Smooth muscle cell of the brain vasculature (primary cell): ENCODE measurements at regions not wholly inside any gene's neighbourhood (a gene's known extent, or its start where the extent isn't known, plus 50 kb on each side); places are given as distances from the start of the nearest gene placed in this dataset.
"Not testable (repeated sequence)": the region's sequence is repeated elsewhere in the genome, so short reads cannot be mapped to it uniquely, and the experiment has no call there.

ENCODE experiments used
- DNase-seq: peaks from one replicate; pipeline ENCODE4 v3.0.0-alpha.2; 2012; ENCODE audit warnings: low read depth, low spot score

DNA sequence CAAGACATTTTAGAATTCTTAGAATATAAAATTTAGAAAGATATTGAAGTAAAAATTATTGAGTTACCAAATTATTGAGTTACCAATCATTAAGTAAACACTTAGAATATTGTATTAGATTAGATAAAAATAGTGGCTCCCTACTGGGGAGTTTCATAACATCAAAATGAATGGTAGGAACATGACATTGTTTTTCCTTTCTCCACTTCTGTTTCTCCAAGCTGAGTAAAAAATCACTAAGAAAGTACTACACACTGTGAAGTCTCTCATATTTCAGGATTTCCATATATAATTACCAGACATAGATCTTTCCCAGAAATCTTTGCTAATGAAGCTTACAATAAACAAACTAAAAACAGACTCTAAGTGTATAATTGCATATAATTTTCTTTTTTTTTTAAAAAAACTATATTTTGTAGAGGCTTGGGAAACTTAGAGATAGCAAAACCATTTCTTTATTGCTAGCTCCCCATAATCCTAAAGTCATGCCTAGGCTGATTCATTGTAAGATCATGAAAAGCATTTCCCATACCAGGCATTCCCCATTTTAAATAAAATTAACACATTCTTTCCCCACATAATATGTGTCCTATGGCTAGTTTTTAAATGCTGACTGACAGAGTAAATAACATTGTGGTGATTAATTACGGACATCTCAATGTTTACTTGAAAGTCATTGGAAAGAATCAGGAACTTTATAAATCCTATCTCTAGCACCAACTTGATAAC is 1408.7 kb upstream of the GOT2 start:
- no peak for DNase-seq

DNA sequence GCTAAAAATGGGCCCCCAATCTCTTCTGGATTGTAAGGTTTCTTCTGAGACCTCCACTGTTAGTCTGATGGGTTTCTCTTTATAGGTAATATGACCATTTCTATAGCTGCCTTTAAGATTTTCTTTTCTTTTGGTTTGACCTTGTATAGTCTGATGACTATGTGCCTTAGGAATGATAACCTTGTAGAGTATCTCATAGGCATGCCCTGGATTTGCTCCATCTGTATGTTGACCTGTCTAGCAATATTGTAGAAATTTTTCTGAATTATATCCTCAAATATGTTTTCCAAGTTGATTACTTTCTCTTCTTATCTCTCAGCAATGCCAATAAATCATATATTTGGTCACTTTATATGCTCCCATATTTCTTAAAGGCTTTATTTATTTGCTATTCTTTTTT is 1403.8 kb upstream of the GOT2 start:
- DNase-seq: no peak

DNA sequence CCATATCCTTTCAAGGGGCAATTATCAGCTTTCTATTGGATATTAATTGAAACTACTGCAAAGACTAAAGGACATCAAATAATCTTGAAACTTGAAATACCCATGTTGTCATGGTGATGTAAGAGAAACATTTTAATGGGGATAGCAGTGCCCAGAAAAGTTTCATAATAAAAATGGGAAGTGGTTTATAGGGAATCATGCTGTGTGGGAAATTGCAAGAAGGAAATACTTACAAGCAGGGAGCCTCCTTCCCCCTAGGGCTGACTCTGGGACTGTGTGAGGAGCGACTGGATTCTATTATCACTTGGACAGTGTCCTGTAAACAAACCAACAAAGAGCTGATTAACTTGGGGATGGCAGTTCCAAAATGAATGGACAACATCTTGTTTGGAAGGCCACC is 1393.1 kb upstream of the GOT2 start:
- DNase-seq: no peak

DNA sequence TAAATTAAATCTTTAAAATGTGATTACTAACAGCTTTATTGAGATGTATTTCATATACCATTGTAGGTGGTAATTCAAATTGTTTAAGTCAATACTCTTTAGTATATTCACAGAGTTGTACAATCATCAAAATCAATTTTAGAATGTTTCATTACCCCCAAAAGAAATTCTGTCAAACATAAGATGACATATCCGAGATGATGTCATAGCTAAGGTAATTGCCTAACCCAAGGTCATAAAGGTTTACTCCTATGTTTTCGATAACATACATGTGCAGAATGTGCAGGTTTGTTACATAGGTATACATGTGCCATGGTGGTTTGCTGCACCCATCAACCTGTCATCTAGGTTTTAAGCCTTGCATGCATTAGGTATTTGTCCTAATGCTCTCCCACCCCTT is 1392.0 kb upstream of the GOT2 start:
- DNase-seq: not testable (repeated sequence)

DNA sequence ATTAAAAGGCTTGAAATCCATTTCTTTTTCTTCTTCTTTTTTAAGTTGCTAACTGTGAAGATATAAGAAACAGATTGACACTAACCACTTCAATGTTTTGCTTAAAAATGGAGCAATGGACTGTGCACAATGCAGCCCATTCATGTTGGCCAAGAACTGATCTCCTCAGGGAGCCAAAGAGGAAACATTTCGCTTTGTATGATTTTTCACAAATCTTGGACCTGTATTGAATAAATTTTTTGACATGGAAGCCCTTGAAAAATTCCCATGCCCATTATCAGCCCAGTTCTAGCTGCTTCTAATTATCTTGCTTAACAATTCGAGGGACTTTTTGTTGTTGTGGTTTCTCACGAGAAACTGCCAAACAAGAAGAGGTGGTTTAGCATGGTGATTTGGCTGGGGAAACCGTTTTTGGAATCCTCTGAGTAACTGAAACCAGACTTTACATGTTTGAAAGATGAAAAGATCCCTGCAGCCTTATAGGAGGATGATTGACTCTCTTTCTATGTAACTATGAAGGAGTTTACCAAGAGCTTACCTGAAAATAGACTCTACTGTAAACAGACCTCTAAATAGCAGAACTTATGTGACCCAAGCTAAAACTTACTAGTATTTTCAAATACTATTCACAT is 1389.4 kb upstream of the GOT2 start:
- DNase-seq: no peak

DNA sequence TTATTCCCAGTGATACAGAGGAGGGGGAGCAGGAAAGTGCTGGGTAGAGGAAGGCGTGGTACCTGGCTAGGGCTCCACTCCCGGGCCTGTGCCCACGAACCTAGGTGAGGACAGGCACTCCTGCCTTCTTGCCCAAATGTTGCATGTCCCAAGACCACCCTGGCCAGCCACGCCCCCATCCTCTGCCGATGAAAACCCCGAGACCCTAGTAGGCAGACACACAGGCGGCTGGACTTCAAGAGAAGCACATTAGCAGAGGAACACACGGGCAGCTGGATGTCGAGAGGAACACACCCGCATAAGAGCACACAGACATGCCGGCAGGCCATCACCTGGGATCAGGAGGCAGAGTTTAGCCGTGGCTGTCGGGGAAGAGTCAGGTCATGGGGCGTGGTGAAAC is 1386.5 kb upstream of the GOT2 start:
- DNase-seq: no peak

DNA sequence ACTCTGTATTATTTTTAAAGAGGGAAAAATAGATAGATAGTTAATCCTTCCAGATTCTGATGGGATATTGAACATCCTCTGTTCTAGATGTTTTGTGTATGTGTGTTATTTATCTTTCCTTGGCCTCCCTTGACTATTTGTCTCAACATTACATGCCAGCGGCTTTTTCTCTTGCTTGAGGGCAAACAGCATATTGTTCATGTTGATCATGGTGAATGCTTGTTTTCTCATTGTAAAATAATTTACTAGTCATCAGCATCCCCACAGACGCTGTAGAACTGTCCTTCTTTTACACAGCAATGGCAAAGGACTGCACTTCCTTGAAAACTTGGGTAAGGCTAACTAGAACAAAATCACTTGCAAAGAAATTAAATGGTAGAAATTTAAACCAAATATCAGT is 1376.4 kb upstream of the GOT2 start:
- DNase-seq: no peak

DNA sequence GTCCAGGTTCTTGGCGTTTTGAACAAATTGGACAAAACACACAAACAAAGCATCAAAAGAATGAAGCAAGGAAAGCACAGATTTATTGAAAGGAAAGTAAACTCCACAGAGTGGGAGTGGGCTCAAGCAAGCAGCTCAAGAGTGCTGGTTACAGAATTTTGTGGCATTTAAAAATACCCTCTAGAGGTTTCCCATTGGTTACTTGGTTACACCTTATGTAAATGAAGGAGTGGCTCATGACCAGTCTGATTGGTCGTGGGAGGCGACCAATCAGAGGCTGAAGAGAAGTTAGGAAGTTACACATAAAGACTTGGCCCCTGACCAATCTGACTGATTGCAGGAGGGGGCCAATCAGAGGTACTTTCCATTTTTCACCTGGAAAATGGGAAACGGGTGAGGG is 1373.8 kb upstream of the GOT2 start:
- no peak for DNase-seq

DNA sequence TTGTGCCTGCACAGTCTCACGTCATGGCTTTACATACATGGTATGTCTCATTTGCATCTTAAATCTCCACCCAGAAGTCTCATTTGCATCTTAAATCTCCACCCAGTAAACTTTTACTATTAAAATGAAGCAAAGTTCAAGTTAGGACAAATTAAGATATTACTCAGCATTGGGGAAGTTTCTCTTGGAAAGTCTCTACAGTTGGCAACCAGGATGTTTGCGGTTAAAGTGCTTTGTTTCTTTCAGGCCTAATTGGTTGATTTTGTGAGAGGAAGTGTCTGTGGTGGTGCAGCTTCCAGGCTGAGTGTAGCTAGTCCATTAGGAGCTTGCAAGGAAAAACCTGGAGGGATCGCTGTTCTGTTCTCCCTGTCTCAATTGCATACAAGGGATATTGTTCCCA is 1373.3 kb upstream of the GOT2 start:
- no peak for DNase-seq

DNA sequence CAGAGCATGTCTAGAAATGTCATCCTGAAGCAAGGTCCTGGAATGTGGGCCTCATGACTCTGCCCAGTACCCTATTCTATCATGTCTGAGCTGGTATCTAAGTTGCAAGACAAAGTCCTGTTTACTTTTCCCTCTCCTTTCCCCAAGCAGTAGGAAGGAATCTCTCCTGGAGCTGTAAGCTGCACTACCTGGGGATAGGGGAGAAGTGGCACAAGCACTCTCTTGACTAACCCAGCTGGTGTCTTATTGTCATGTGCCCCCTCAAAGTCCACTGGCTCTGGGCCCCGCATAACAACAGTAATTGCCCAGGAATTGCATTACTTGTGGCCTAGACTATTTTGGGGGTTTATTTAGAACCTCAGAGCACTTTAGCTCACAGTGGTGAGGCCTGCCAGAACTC is 1366.3 kb upstream of the GOT2 start:
- no peak for DNase-seq

DNA sequence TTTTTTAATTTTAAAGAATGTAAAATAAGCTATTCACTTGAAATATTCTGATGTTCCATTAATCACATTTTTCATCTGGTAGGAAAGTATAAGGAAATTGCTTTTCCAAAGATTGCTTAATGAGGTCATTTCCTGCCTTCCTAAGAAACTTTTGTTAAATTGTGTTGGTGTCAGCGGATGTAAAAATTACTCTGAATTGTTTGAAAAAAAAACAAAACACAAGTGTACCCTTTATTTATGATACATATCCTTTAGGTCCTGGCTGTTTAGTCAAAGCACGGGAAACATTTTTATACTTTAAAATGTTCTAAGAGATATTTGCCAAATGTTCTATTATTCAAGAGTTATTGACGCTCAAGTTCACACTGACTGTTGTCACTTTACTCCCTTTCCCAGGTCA is 1357.4 kb upstream of the GOT2 start:
- DNase-seq: no peak

DNA sequence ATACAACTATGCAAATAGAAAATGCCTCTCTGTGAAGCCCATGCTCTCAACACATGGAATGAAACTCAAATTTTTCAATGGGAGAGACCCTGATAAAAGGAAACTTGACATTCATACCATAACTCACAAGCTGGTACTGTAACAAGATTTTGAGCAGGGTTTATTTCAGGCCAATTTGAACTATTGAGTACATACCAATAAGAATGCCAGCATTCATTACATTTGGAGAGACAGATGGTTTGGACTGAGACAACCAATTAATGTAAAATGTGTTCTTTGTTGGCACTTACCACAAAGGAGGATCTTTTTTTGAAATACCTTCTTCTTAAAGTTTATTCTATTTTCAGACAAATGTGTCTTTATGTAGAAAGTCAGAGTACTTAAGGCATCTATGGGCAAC is 1357.0 kb upstream of the GOT2 start:
- no peak for DNase-seq

DNA sequence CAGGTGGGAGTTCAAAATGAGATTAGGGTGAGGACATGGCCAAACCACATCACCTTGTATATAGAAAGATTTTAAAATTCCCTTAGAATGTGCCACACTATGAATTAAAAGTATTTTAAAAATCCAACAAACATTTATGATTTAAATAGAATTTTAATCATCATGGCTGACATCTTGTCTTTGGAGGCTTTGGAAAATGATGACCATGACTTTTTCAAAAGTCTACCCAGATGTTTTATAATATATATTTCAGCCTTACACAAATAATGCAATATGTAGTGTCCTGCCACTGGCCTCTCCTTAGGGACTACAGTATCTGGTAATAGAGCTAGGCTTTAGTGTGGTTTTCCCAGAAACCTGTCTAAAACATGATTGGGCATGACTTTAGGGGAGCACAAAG is 1353.4 kb upstream of the GOT2 start:
- DNase-seq: no peak

DNA sequence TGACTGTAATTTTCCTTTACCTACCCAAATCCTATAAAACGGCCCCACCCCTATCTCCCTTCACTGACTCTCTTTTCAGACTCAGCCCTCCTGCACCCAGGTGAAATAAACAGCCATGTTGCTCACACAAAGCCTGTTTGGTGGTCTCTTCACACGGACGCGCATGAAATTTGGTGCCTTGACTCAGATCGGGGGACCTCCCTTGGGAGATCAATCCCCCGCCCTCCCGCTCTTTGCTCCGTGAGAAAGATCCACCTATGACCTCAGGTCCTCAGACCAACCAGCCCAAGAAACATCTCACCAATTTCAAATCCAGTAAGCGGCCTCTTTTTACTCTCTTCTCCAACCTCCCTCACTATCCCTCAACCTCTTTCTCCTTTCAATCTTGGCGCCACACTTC is 1344.7 kb upstream of the GOT2 start:
- DNase-seq: not testable (repeated sequence)

DNA sequence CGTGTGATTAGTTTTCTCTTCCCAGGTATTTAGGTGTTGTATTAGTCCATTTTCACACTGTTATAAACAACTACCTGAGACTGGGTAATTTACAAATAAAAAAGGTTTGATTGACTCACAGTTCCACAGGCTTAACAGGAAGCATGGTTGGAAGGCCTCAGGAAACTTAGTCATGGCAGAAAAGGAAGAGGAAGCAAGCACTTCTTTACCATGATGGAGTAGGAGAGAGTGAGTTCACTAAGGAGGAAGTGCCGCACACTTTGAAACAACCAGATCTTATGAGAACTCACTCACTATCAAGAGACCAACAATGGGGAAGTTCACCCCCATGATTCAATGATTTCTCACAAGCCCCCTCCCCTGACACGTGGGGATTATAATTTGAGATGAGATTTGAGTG is 1343.7 kb upstream of the GOT2 start:
- DNase-seq: no peak

DNA sequence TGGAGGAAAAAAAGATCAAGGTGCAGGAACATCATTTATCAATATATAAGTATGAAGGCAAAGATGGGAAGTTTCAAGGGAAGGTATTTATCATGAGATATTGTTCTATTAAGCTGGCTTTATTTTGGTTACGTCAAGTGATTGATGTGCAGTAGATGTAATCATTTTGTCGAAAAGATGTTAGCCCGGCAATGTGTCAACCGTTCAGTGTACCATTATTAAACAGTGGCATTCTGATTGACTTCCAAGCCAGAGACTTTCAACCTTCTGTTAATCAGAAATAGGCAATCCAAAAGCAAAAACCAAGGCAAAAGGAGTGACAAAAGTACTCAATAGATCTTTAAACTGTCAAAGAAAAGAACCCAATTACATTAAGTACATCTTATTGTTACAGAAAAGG is 1340.3 kb upstream of the GOT2 start:
- DNase-seq: no peak

DNA sequence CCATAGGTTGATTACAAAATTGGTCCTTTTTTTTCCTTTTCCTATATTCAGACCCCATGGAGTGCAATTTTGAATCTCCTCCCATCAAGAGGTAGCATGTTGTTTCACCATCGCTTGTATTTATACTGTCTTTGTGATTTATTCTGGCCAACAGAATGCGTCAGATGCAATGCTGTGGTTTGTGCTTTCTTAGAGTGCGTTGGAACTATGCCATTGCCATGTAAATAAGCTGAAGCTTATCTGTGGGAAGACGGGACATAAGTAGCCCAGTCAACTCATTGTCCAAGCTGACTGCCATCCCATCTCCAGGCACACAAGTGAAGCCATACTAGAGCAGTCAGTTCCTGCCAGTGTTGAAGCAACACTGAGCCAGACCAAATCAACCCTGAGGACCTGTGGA is 1339.3 kb upstream of the GOT2 start:
- no peak for DNase-seq

DNA sequence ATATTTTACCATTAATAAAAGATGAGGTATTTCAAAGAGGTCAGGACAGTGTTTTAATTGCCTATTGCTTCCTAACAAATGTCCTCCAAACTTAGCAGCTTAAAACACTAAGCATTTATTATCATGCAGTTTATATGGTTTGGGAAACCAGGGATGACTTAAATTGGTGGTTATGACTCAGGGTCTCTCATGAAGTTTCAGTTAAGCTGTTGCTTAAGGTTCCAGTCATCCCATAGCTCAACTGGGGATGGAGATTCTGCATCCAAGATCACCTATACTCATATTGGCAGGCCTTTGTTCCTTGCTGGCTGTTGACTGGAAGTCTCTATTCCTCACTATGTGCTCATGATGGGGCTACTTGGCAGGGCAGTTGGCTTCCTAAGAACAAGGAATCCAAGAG is 1329.9 kb upstream of the GOT2 start:
- no peak for DNase-seq

DNA sequence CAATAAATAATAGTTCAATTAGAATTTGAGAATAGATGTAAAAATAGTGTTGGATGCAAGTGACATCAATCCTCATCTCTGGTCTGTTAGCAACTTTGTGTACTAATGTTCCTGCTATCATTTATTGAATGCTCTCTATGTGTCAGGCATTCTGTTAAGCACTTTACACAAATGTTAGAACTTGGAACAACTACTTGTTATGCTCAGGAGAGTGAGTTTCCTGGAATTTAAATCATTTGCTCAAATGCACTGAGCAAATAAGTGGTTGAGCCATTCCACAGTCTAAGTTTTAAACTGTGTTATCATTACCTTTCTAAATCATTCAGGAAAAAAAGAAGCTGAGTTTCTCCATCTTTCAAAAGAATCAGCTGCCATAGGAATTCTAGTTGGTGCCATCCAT is 1327.3 kb upstream of the GOT2 start:
- no peak for DNase-seq

DNA sequence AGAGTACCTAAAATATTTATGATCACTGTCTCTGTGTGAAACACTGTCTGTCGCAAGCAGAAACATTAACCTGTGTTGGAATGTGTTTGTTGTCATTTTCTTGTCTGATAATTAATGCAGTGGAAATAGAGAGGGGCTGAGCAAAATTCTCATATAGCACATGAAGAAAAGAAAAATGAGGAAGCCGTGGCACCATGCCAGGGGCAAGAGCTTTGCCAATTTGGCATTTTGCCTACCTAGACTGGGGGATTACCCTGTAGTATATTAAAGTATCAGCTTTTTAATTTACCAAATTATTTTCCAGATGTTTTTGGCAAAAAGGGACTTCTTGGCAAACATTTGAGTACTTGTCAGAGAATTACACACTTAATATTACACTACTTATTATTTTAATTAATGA is 1326.6 kb upstream of the GOT2 start:
- DNase-seq: no peak

DNA sequence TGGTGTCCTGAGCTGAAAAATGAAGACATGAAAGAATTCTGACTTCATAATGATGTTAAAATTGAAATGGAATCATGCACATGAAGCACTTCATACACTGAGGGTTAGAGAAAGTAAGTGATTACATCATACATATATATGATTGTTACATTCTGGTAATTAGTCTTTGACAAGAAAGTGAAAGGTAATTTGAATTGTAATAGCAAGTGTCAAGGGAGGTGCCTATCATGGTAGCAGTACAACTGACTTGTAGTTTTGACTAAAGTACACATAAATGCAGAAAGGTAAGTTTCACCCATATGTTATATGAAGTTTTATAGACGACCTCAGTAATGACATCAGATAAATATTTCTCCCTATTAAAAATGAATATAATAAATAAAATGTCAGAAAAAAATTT is 1325.0 kb upstream of the GOT2 start:
- DNase-seq: no peak

DNA sequence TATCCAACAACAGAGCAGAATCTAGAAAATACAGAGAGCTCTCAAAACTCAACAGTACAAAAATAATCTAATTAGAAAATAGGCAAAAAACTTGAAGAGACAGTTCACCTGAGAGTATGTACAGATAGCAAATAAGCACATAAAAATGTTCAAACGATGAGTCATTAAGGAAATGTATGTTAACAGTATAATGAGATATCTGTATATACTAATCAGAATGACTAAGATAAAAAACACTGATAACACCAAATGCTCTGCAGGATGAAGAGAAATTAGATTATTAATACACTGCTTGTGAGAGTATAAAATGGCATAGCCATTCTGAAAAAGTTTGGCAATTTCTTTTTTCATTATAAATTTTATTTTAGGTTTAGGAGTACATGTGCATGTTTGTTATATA is 1307.6 kb upstream of the GOT2 start:
- DNase-seq: no peak

DNA sequence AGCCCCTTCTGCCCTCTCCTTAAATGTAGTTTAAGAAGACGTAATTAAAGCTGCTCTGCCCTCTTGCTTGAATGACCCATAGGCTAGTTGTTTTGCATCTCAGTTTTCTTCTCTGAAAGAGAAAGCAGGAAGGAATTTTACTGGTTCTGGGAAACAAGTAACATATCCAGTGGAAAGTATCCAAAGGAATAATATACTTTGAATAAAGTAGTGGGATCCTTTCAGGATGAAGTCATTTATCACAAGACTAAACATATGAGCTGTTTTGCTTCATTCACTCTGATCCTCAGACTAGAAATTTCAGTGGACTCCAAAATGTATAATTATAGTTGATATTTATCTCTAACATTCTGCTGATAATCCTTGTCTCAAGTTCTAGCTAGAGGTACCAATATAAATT is 1297.6 kb upstream of the GOT2 start:
- no peak for DNase-seq

DNA sequence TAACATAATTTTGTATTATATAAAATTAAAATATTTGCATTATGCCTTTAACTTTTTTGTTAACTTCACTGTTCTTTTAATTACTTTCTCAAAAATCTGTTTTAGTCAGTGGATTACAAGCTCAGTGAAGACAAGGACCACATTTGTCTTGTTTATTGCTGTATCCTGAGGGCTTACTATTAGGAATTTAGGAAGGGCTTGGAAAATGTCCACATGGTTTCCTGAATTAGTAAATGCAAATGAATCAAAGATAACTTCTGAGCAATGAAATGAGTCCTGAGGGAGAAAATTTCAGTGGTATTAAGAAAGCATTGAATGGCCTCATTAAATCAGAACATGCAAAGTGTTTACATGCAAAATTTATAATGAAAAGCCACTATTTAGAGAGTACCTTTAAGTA is 1293.2 kb upstream of the GOT2 start:
- no peak for DNase-seq
